ENCODE measurements at regions not wholly inside any gene's neighbourhood (a gene's known extent, or its start where the extent isn't known, plus 50 kb on each side); places are given as distances from the start of the nearest gene placed in this dataset.

GRCh38 chr18:72207280-72207679, 336.9 kb downstream of the CBLN2 start:
- TF ChIP-seq POLR2A (IDR thresholded peaks at IDR 0.05; ENCODE audit: low read depth, low read length), result no peak
- no peak for TF ChIP-seq PAX5 (IDR thresholded peaks at IDR 0.05; ENCODE audit: insufficient read depth, low read length, severe bottlenecking)
- no peak for TF ChIP-seq SPI1 (IDR thresholded peaks at IDR 0.05; ENCODE audit: low read depth, low read length)
- no peak for TF ChIP-seq POLR2AphosphoS5 (IDR thresholded peaks at IDR 0.05; ENCODE audit: low read depth, low read length)
- TF ChIP-seq TAF1 (IDR thresholded peaks at IDR 0.05; ENCODE audit: low read depth, low read length), result no peak
- TF ChIP-seq POU2F2 (IDR thresholded peaks at IDR 0.05; ENCODE audit: low read depth, low read length), result no peak

Data from GM12891 (cell line).